Type B pancreatic cell (in vitro differentiated cells): ENCODE measurements at regions not wholly inside any gene's neighbourhood (a gene's known extent, or its start where the extent isn't known, plus 50 kb on each side); places are given as distances from the start of the nearest gene placed in this dataset.
"Not testable (repeated sequence)": the region's sequence is repeated elsewhere in the genome, so short reads cannot be mapped to it uniquely, and the experiment has no call there.

Experiments
- DNase-seq: peaks from one replicate; pipeline ENCODE4 v3.0.0; 2021; ENCODE audit warnings: mixed read lengths; ENCODE audit not compliant: unreplicated experiment; ENCODE audit errors: extremely low spot score
- H3K27ac Mint-ChIP-seq: 2 replicates; pipeline ENCODE4 v1.8.0; 2021; ENCODE audit warnings: mild to moderate bottlenecking, mixed read lengths
- H3K27me3 Mint-ChIP-seq: 2 replicates; pipeline ENCODE4 v1.8.0; 2021; ENCODE audit warnings: mixed read lengths
- H3K36me3 Mint-ChIP-seq: 2 replicates; pipeline ENCODE4 v1.8.0; 2021; ENCODE audit warnings: mixed read lengths
- H3K4me1 Mint-ChIP-seq: one replicate; pipeline ENCODE4 v1.8.0; 2021; ENCODE audit warnings: mixed read lengths; ENCODE audit not compliant: unreplicated experiment
- H3K4me3 Mint-ChIP-seq: 2 replicates; pipeline ENCODE4 v1.8.0; 2021; ENCODE audit warnings: mild to moderate bottlenecking, mixed read lengths
- H3K9me3 Mint-ChIP-seq: 2 replicates; pipeline ENCODE4 v1.8.0; 2021; ENCODE audit warnings: mixed read lengths

DNA sequence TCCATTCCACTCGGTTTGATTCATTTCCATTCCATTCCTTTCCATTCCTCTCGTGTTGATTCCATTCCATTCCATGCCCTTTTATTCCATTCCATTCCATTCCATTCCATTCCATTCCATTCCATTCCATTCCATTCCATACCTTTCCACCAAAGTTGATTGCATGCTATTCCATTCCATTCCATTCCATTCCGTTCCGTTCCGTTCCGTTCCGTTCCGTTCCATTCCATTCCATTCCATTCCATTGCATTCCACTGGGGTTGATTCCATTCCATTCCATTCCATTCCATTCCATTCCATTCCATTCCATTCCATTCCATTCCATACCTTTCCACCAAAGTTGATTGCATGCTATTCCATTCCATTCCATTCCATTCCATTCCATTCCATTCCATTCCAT, 154.3 kb downstream of the CWH43 start:
- H3K36me3 Mint-ChIP-seq: peaks cover 19% of the 10 kb centered on the region
- not testable (repeated sequence) for H3K27me3 Mint-ChIP-seq, H3K4me1 Mint-ChIP-seq, H3K27ac Mint-ChIP-seq, H3K9me3 Mint-ChIP-seq, H3K4me3 Mint-ChIP-seq
- peak; percentile 83 for DNase-seq

DNA sequence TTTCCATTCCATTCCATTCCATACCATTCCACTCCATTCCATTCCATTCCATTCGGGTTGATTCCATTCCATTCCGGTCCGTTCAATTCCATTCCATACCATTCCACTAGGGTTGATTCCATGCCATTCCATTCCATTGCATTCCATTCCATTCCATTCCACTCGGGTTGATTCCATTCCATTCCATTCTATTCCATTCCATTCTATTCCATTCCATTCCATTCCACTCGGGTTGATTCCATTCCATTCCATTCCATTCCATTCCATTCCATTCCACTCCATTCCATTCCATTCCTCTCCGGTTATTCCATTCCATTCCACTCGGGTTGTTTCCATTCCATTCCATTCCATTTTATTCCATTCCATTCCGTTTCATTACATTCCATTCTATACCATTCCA, 155.9 kb downstream of the CWH43 start:
- not testable (repeated sequence) for DNase-seq, H3K4me3 Mint-ChIP-seq, H3K27ac Mint-ChIP-seq, H3K27me3 Mint-ChIP-seq, H3K9me3 Mint-ChIP-seq, H3K4me1 Mint-ChIP-seq
- H3K36me3 Mint-ChIP-seq: peaks cover 20% of the 10 kb centered on the region

DNA sequence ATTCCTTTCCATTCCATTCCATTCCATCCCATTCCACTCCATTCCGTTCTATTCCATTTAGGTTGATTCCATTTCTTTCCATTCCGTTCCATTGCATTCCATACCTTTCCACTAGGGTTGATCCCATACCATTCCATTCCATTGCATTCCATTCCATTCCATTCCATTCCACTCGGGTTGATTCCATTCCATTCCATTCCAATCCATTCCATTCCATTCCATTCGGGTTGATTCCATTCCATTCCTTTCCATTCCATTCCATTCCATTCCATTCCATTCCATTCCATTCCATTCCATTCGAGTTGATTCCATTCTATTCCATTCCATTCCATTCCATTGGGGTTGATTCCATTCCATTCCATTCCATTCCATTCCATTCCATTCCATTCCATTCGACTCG, 161.1 kb downstream of the CWH43 start:
- not testable (repeated sequence) for H3K4me1 Mint-ChIP-seq, DNase-seq, H3K4me3 Mint-ChIP-seq, H3K27me3 Mint-ChIP-seq, H3K27ac Mint-ChIP-seq
- peaks cover 24% of the 10 kb centered on the region for H3K9me3 Mint-ChIP-seq
- H3K36me3 Mint-ChIP-seq: peaks cover 26% of the 10 kb centered on the region

DNA sequence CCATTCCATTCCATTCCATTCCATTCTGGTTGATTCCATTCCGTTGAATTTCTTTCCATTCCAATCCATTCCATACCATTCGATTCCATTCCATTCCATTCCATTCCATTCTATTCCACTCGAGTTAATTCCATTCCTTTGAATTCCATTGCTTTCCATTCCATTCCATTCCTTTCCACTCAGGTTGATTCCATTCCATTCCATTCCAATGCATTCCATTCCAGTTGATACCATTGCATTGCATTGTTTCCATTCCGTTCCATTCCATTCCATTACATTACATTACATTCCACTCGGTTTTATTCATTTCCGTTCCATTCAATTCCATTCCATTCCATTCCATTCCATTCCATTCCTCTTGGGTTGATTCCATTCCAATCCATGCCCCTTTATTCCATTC, 161.5 kb downstream of the CWH43 start:
- DNase-seq, H3K4me1 Mint-ChIP-seq, H3K4me3 Mint-ChIP-seq, H3K27me3 Mint-ChIP-seq, H3K27ac Mint-ChIP-seq: not testable (repeated sequence)
- Mint-ChIP-seq H3K9me3 (peaks cover 24% of the 10 kb centered on the region), H3K36me3 (peaks cover 26% of the 10 kb centered on the region)

DNA sequence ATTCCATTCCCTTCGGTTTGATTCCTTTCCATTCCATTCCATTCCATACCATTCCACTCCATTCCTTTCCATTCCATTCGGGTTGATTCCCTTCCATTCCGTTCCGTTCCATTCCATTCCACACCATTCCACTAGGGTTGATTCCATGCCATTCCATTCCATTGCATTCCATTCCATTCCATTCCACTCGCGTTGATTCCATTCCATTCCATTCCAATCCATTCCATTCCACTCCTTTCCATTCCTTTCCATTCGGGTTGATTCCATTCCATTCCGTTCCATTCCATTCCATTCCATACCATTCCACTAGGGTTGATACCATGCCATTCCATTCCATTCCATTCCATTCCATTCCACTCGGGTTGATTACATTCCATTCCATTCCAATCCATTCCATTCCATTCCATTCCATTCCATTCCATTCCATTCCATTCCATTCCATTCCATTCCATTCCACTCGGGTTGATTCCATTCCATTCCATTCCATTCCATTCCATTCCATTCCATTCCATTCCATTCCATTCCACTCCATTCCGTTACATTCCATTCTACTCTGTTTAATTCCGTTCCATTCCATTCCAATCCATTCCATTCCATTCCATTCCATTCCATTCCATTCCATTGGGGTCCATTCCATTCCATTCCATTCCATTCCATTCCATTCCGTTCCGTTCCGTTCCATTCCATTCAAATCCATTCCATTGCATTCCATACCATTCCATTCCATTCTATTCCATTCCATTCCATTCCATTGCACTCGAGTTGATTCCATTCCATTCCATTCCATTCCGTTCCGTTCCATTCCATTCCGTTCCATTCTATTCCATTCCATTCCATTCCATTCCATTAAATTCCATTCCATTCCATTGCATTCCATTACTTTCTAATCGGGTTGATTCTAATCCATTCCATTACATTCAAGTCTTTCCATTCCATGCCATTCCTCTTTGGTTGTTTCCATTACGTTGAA, 163.2 kb downstream of the CWH43 start:
- Mint-ChIP-seq H3K9me3 (peaks cover 26% of the 10 kb centered on the region), H3K36me3 (peaks cover 32% of the 10 kb centered on the region)
- not testable (repeated sequence) for H3K4me3 Mint-ChIP-seq, H3K4me1 Mint-ChIP-seq, H3K27ac Mint-ChIP-seq, DNase-seq, H3K27me3 Mint-ChIP-seq

DNA sequence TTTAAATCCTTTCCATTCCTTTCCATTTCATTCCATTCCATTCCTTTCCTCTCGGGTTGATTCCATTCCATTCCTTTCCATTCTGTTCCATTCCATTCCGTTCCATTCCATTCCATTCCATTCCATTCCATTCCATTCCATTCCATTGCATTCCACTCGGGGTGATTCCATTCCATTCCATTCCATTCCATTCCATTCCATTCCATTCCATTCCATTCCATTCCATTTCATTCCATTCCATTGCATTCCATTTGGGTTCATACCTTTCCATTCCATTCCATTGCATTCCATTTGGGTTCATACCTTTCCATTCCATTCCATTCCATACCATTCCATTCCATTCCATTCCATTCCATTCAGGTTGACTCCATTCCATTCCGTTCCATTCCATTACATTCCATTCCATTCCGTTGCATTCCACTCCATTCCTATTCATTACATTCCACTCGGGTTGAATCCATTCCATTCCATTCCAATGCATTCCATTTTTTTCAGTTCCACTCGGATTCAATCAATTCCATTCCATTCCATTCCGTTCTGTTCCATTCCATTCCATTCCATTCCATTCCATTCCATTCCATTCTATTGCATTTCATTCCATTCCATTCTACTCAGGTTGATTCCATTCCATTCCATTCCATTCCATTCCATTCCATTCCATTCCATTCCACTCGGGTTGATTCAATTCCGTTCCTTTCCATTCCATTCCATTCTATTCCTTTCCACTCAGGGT, 164.4 kb downstream of the CWH43 start:
- not testable (repeated sequence) for H3K4me3 Mint-ChIP-seq, H3K27ac Mint-ChIP-seq, H3K4me1 Mint-ChIP-seq, H3K27me3 Mint-ChIP-seq, DNase-seq
- H3K36me3 Mint-ChIP-seq: peaks cover 37% of the 10 kb centered on the region
- H3K9me3 Mint-ChIP-seq: peaks cover 30% of the 10 kb centered on the region

DNA sequence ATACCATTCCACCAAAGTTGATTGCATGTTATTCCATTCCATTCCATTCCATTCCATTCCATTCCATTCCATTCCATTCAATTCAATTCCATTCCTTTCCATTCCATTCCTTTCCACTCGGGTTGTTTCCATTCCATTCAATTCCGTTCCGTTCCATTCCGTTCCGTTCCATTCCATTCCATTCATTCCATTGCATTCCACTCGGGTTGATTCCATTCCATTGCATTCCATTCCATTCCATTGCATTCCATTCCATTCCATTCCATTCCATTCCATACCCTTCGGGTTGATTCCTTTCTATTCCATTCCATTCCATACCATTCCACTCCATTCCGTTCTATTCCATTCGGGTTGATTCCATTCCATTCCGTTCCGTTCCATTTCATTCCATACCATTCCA, 166.9 kb downstream of the CWH43 start:
- not testable (repeated sequence) for H3K4me1 Mint-ChIP-seq, H3K27ac Mint-ChIP-seq, DNase-seq, H3K27me3 Mint-ChIP-seq, H3K4me3 Mint-ChIP-seq
- Mint-ChIP-seq H3K36me3 (peaks cover 39% of the 10 kb centered on the region), H3K9me3 (peaks cover 29% of the 10 kb centered on the region)

DNA sequence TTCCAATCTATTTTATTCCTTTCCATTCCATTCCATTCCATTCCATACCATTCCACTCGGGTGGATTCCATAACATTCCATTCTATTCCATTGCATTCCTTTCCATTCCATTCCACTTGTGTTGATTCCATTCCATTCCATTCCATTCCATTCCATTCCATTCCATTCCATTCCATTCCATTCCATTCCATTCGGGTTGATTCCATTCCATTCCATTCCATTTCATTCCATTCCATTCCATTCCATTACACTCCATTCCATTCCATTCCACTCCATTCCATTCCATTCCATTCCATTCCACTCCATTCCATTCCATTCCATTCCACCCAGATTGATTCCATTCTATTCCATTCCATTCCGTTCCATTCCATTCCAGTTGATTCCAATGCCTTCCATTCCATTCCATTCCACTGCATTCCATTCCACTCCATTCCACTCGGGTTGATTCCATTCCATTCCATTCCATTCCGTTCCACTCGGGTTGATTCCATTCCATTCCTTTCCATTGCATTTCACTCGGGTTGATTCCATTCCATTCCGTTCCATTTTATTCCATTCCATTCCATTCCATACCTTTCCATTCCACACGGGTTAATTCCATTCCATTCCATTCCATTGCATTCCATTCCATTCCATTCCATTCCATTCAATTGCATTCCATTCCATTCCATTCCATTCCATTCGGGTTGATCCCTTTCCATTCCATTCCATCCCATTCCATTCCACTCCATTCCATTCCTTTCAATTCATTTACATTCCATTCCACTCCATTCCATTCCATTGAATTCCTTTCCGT, 168.4 kb downstream of the CWH43 start:
- H3K36me3 Mint-ChIP-seq: peaks cover 36% of the 10 kb centered on the region
- DNase-seq, H3K4me1 Mint-ChIP-seq, H3K27me3 Mint-ChIP-seq, H3K4me3 Mint-ChIP-seq, H3K27ac Mint-ChIP-seq: not testable (repeated sequence)
- H3K9me3 Mint-ChIP-seq: peaks cover 26% of the 10 kb centered on the region

DNA sequence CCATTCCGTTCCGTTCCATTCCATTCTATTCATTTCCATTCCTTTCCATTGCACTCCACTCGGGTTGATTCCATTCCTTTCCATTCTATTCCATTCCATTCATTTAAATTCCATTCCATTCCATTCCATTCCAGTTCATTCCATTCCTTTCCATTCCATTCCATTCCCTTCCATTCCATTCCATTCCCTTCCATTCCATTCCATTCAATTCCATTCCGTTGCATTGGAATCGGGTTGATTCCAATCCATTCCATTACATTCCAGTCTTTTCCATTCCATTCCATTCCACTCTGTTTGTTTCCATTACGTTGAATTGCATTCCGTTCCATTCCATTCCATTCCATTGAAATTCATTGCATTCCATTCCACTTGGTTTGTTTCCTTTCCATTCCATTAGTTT, 169.2 kb downstream of the CWH43 start:
- Mint-ChIP-seq H3K9me3 (peaks cover 22% of the 10 kb centered on the region), H3K36me3 (peaks cover 31% of the 10 kb centered on the region)
- H3K27ac Mint-ChIP-seq, DNase-seq, H3K4me3 Mint-ChIP-seq, H3K4me1 Mint-ChIP-seq, H3K27me3 Mint-ChIP-seq: not testable (repeated sequence)

DNA sequence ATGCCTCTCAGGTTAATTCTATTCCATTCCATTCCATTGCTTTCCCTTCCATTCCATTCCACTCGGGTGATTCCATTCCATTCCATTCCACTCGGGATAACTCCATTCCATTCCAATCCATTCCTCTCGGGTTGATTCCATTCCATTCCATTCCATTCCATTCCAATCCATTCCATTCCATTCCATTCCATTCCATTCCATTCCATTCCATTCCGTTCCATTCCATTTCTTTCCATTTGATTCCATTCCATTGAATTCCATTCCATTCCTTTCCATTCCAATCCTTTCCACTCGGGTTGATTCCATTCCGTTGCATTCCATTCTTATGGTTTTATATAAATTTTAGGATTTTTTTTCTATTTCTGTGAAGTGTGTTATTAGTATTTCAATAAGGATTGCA, 170.2 kb downstream of the CWH43 start:
- not testable (repeated sequence) for DNase-seq, H3K4me3 Mint-ChIP-seq, H3K27me3 Mint-ChIP-seq, H3K27ac Mint-ChIP-seq, H3K4me1 Mint-ChIP-seq
- Mint-ChIP-seq H3K9me3 (peaks cover 15% of the 10 kb centered on the region), H3K36me3 (peaks cover 24% of the 10 kb centered on the region)

DNA sequence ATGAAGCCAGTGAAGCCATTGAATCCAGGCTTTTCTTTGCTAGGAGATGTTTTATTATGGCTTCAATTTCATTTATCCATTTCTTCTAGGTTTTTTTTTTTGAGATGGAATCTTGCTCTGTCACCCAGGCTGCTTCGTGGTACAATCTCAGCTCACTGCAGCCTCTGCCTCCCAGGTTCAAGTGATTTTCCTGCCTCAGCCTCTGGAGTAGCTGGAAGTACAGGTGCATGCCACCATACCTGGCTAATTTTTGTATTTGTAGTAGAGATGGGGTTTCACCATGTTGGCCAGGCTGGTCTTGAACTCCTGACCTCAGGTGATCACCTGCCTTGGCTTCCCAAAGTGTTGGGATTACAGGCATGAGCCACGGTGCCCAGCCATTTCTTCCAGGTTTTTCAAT, 171.6 kb downstream of the CWH43 start:
- DNase-seq, H3K27ac Mint-ChIP-seq, H3K27me3 Mint-ChIP-seq, H3K4me3 Mint-ChIP-seq, H3K4me1 Mint-ChIP-seq: not testable (repeated sequence)
- Mint-ChIP-seq H3K9me3 (peaks cover 15% of the 10 kb centered on the region), H3K36me3 (peaks cover 24% of the 10 kb centered on the region)

DNA sequence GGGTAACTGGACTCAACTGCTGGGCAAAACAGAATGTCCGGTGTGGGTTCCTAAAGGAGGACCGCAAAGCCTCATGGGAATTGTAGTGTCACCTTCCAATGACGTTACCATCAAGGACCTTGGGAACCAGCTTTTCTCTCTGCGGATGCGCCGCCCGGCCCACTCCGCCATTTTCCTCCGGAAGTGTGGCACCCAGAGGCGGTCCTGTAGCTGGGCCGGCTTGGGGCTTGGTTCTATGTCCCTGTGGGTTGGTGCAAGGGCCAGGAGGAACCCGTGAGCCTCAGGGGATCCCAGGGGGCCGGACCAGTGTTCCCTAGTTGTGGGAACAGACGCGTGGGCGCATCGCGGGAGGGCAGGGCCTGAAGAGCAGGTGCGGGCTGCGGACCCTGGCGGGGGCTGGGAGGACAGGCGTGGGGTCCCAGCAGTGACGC, 175.1 kb downstream of the CWH43 start:
- H3K9me3 Mint-ChIP-seq, H3K4me3 Mint-ChIP-seq, H3K27me3 Mint-ChIP-seq, H3K4me1 Mint-ChIP-seq, H3K27ac Mint-ChIP-seq, H3K36me3 Mint-ChIP-seq: not testable (repeated sequence)
- peak; percentile 65 for DNase-seq

DNA sequence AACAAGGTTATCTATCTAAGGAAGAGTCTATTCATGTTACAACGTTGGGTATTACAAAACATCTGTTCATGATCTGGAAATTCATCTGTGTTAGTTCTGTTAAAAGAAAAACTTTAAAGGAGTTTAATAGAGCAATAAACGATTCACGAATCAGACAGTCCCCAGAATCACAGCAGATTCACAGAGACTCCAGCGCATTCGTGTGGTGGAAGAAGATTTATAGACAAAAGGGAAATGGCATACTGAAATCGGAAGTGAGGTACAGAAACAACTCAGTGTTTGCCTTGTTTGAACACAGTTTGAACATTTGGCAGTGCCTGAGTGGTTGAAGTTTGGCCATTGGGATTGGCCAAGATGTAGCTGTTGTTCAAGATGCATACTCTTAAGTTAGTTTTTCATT, 178.8 kb downstream of the CWH43 start:
- not testable (repeated sequence) for H3K4me1 Mint-ChIP-seq

More for the DNA sequence above, 178.8 kb downstream of the CWH43 start:
- not testable (repeated sequence) for H3K27ac Mint-ChIP-seq, H3K4me3 Mint-ChIP-seq, H3K36me3 Mint-ChIP-seq, H3K27me3 Mint-ChIP-seq, DNase-seq, H3K9me3 Mint-ChIP-seq
